Activated CD4-positive, alpha-beta T cell treated with anti-CD3 and anti-CD28 coated beads, Interleukin-2, amount 10 ng/mL, durations not matched to agents 7 days and 5 days (primary cell): ENCODE measurements at regions not wholly inside any gene's neighbourhood (a gene's known extent, or its start where the extent isn't known, plus 50 kb on each side); places are given as distances from the start of the nearest gene placed in this dataset.
"Not testable (repeated sequence)": the region's sequence is repeated elsewhere in the genome, so short reads cannot be mapped to it uniquely, and the experiment has no call there.

Experiments used
- CTCF ChIA-PET: fragments of 350-600 bp; sonication (Branson Sonifier 250); formaldehyde crosslinking; loops from one replicate; lab custom pipeline; 2021; ENCODE audit warnings: antibody characterized with exemption; lab: Charles Lee
- POLR2A ChIA-PET: fragments of 350-600 bp; sonication (Branson Sonifier 250); formaldehyde crosslinking; loops from one replicate; lab custom pipeline; 2021; ENCODE audit warnings: antibody characterized with exemption; lab: Charles Lee
- DNase-seq: peaks from one replicate; pipeline ENCODE4 v3.0.0-alpha.2; 2020
- H3K27ac Mint-ChIP-seq: one replicate; pipeline ENCODE4 v1.8.0; 2021; ENCODE audit warnings: mild to moderate bottlenecking, moderate library complexity, mixed read lengths
- H3K27me3 Mint-ChIP-seq: one replicate; pipeline ENCODE4 v1.8.0; 2021; ENCODE audit warnings: mixed read lengths
- H3K36me3 Mint-ChIP-seq: one replicate; pipeline ENCODE4 v1.8.0; 2021; ENCODE audit warnings: low read depth, mixed read lengths
- H3K4me1 Mint-ChIP-seq: one replicate; pipeline ENCODE4 v1.8.0; 2021; ENCODE audit warnings: mixed read lengths
- H3K4me3 Mint-ChIP-seq: one replicate; pipeline ENCODE4 v1.8.0; 2021; ENCODE audit warnings: mild to moderate bottlenecking, moderate library complexity, mixed read lengths
- H3K9me3 Mint-ChIP-seq: one replicate; pipeline ENCODE4 v1.8.0; 2021; ENCODE audit warnings: mixed read lengths

- CTCF ChIA-PET = interaction anchor here (1.1 kb wide), 1 partner anchor 41 kb away, joined by 3 read pairs; no protein-coding TSS in a partner anchor
- H3K4me1 Mint-ChIP-seq = no peaks in the 10 kb centered on the region
Measured at GRCh38 chr12:76940671-76941445, 62.0 kb upstream of the CSRP2 start.

GRCh38 chr12:76939701-76940100, 60.9 kb upstream of the CSRP2 start:
- H3K36me3 Mint-ChIP-seq = no peaks in the 10 kb centered on the region
- no peak overlapping the region for H3K27ac Mint-ChIP-seq
- CTCF ChIA-PET = no interaction called here
- H3K4me3 Mint-ChIP-seq = no peak overlapping the region
- H3K27me3 Mint-ChIP-seq = peaks cover 11% of the 10 kb centered on the region
- H3K9me3 Mint-ChIP-seq = no peaks in the 10 kb centered on the region
- DNase-seq = no peak
- POLR2A ChIA-PET = no interaction called here
- H3K4me1 Mint-ChIP-seq = no peaks in the 10 kb centered on the region

More at GRCh38 chr12:76940671-76941445, 62.0 kb upstream of the CSRP2 start:
- Mint-ChIP-seq H3K27me3 (peaks cover 11% of the 10 kb centered on the region), H3K36me3 (no peaks in the 10 kb centered on the region), H3K4me3 (no peak overlapping the region), H3K9me3 (no peaks in the 10 kb centered on the region), H3K27ac (no peak overlapping the region)
- POLR2A ChIA-PET = no interaction called here
- no peak for DNase-seq

GRCh38 chr12:76936275-76937193, 57.7 kb upstream of the CSRP2 start:
- Mint-ChIP-seq H3K9me3 (peaks cover 2% of the 10 kb centered on the region), H3K27me3 (peaks cover 7% of the 10 kb centered on the region), H3K4me1 (no peaks in the 10 kb centered on the region), H3K36me3 (no peaks in the 10 kb centered on the region), H3K27ac (no peak overlapping the region), H3K4me3 (no peak overlapping the region)
- no peak for DNase-seq
- POLR2A ChIA-PET = no interaction called here
- CTCF ChIA-PET = no interaction called here

GRCh38 chr12:76933392-76933791, 54.6 kb upstream of the CSRP2 start:
- H3K9me3 Mint-ChIP-seq, H3K27ac Mint-ChIP-seq, CTCF ChIA-PET, DNase-seq, H3K27me3 Mint-ChIP-seq, H3K36me3 Mint-ChIP-seq, POLR2A ChIA-PET, H3K4me3 Mint-ChIP-seq, H3K4me1 Mint-ChIP-seq: not testable (repeated sequence)

GRCh38 chr12:76929499-76929898, 50.7 kb upstream of the CSRP2 start:
- peaks cover 2% of the 10 kb centered on the region for H3K9me3 Mint-ChIP-seq
- H3K4me1 Mint-ChIP-seq = no peaks in the 10 kb centered on the region
- ChIA-PET POLR2A (no interaction called here), CTCF (no interaction called here)
- DNase-seq = no peak
- peaks cover 7% of the 10 kb centered on the region for H3K27me3 Mint-ChIP-seq
- no peak overlapping the region for H3K4me3 Mint-ChIP-seq
- H3K36me3 Mint-ChIP-seq = no peaks in the 10 kb centered on the region
- H3K27ac Mint-ChIP-seq = no peak overlapping the region
